CD8-positive, alpha-beta memory T cell (primary cell): ENCODE measurements at regions not wholly inside any gene's neighbourhood (a gene's known extent, or its start where the extent isn't known, plus 50 kb on each side); places are given as distances from the start of the nearest gene placed in this dataset.

ENCODE experiments used
- CTCF ChIA-PET: fragments of 350-600 bp; sonication (Branson Sonifier 250); formaldehyde crosslinking; loops from one replicate; lab custom pipeline; 2021; ENCODE audit warnings: antibody characterized with exemption; lab: Charles Lee
- POLR2A ChIA-PET: fragments of 350-600 bp; sonication (Branson Sonifier 250); formaldehyde crosslinking; loops from one replicate; lab custom pipeline; 2021; ENCODE audit warnings: antibody characterized with exemption; lab: Charles Lee
- DNase-seq, 5 donors: peaks; one replicate each; pipeline versions ENCODE4 v3.0.0 to v3.0.0-alpha.2; 2020 to 2022; ENCODE audit warnings: mixed read lengths in 1 of 5
- H3K27ac ChIP-seq: one replicate; pipeline ENCODE4 v1.7.0; 2013; ENCODE audit warnings: low read depth, mild to moderate bottlenecking, low read length, moderate library complexity
- H3K27me3 ChIP-seq: 2 replicates; pipeline ENCODE4 v1.7.0; 2013; ENCODE audit warnings: low read length, mild to moderate bottlenecking; ENCODE audit not compliant: insufficient read depth, poor library complexity, severe bottlenecking
- H3K36me3 ChIP-seq: 2 replicates; pipeline ENCODE4 v1.7.0; 2013; ENCODE audit warnings: mild to moderate bottlenecking, low read length, moderate library complexity; ENCODE audit not compliant: insufficient read depth
- H3K4me1 ChIP-seq: 2 replicates; pipeline ENCODE4 v1.7.0; 2013; ENCODE audit warnings: mild to moderate bottlenecking, low read length, moderate library complexity; ENCODE audit not compliant: insufficient read depth
- H3K4me3 ChIP-seq: 2 replicates; pipeline ENCODE4 v1.7.0; 2013; ENCODE audit warnings: mild to moderate bottlenecking, low read length
- H3K9me3 ChIP-seq: 2 replicates; pipeline ENCODE4 v1.7.0; 2013; ENCODE audit warnings: mild to moderate bottlenecking, low read length
- H3K27ac Mint-ChIP-seq, 8 donors: one replicate each; pipeline ENCODE4 v1.8.0; 2020 to 2021; ENCODE audit warnings: mixed read lengths in 8 of 8, mild to moderate bottlenecking in 6 of 8, inconsistent platforms in 3 of 8, moderate library complexity in 3 of 8
- H3K27me3 Mint-ChIP-seq, 2 donors: one replicate each; pipeline ENCODE4 v1.8.0; 2020 to 2021; ENCODE audit warnings: mixed read lengths in 2 of 2, mild to moderate bottlenecking in 1 of 2, moderate library complexity in 1 of 2
- H3K36me3 Mint-ChIP-seq, 3 donors: one replicate each; pipeline ENCODE4 v1.8.0; 2020 to 2021; ENCODE audit warnings: mixed read lengths in 3 of 3, inconsistent platforms in 1 of 3, mild to moderate bottlenecking in 1 of 3
- H3K4me1 Mint-ChIP-seq, 3 donors: one replicate each; pipeline ENCODE4 v1.8.0; 2020 to 2021; ENCODE audit warnings: mixed read lengths in 3 of 3, inconsistent platforms in 1 of 3, mild to moderate bottlenecking in 1 of 3
- H3K4me3 Mint-ChIP-seq, 7 donors: one replicate each; pipeline ENCODE4 v1.8.0; 2020 to 2021; ENCODE audit warnings: mixed read lengths in 7 of 7, mild to moderate bottlenecking in 6 of 7, moderate library complexity in 4 of 7, inconsistent platforms in 2 of 7
- H3K9me3 Mint-ChIP-seq, 5 donors: one replicate each; pipeline ENCODE4 v1.8.0; 2020 to 2022; ENCODE audit warnings: mixed read lengths in 5 of 5, mild to moderate bottlenecking in 3 of 5, moderate library complexity in 2 of 5, inconsistent platforms in 1 of 5

DNA sequence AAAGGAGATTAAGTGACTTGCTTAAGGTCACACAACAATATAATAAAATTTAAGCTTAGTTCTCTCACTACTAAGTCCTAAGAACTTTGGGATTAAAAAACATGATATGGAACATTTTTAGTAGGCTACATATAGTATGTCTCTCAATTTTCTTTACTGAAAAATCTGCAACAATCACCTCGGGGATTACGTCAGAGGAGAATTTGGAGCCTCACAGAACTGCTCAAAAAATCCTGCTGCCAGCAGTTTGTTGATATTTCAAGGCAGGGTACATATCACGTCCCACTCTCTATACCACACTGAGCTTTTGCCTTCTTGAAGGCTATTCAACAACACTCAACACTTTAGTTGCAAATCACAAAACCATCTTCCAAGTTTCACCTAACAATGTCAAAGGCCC lies 561.6 kb upstream of the BTBD3 start:
- ChIA-PET CTCF (no interaction called here), POLR2A (no interaction called here)
- Histone ChIP-seq H3K27ac (no peak overlapping the region), H3K4me3 (no peak overlapping the region), H3K4me1 (no peaks in the 10 kb centered on the region), H3K9me3 (no peaks in the 10 kb centered on the region), H3K27me3 (no peaks in the 10 kb centered on the region), H3K36me3 (no peaks in the 10 kb centered on the region)
- Mint-ChIP-seq H3K4me3 (no peak overlapping the region), H3K9me3 (peaks cover 0 to 15% (median 7%) of the 10 kb centered on the region in 5 donors), H3K4me1 (no peaks in the 10 kb centered on the region), H3K36me3 (no peaks in the 10 kb centered on the region), H3K27me3 (no peaks in the 10 kb centered on the region), H3K27ac (no peak overlapping the region)
- no peak for DNase-seq

DNA sequence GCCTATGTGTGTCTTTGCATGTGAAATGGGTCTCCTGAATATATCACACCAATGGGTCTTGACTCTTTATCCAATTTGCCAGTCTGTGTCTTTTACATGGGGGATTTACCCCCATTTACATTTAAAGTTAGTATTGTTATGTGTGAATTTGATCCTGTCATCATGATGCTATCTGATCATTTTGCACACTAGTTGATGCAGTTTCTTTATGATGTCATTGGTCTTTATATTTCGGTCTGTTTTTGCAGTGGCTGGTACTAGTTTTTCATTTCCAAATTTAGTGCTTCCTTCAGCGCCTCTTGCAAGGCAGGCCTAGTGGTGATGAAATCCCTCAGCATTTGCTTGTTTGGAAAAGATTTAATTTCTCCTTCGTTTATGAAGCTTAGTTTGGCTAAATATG lies 555.2 kb upstream of the BTBD3 start:
- Mint-ChIP-seq H3K4me1 (no peaks in the 10 kb centered on the region), H3K9me3 (peaks cover 3 to 32% (median 16%) of the 10 kb centered on the region in 5 donors), H3K36me3 (no peaks in the 10 kb centered on the region), H3K27ac (no peak overlapping the region), H3K4me3 (no peak overlapping the region), H3K27me3 (no peaks in the 10 kb centered on the region)
- POLR2A ChIA-PET: no interaction called here
- DNase-seq: no peak
- Histone ChIP-seq H3K27ac (no peak overlapping the region), H3K4me3 (no peak overlapping the region), H3K27me3 (no peaks in the 10 kb centered on the region), H3K36me3 (no peaks in the 10 kb centered on the region), H3K4me1 (no peaks in the 10 kb centered on the region), H3K9me3 (no peaks in the 10 kb centered on the region)
- CTCF ChIA-PET: no interaction called here

DNA sequence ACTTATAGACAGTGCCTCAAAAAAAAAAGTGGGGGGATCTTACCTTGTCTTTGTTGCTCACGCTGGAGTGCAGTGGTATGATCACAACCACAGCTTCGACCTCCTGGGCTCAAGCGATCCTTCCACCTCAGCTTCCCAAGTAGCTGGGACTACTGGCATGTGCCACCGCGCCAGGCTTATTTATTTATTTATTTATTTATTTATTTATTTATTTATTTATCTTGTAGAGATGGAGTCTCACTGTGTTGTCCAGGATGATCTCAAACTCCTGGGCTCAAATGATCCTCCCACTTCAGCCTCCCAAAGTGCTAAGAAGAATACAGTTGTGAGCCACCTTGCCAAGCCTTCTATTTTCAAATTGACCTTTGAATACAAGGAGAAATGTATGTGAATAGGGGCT lies 553.0 kb upstream of the BTBD3 start:
- DNase-seq: no peak
- CTCF ChIA-PET: no interaction called here
- peaks cover 8% of the 10 kb centered on the region for H3K9me3 ChIP-seq
- no peaks in the 10 kb centered on the region for H3K36me3 Mint-ChIP-seq
- H3K4me3 ChIP-seq: no peak overlapping the region
- POLR2A ChIA-PET: no interaction called here
- H3K36me3 ChIP-seq: no peaks in the 10 kb centered on the region
- H3K4me1 Mint-ChIP-seq: no peaks in the 10 kb centered on the region
- H3K27me3 Mint-ChIP-seq: no peaks in the 10 kb centered on the region
- H3K4me1 ChIP-seq: no peaks in the 10 kb centered on the region
- H3K4me3 Mint-ChIP-seq: no peak overlapping the region
- peaks cover 6 to 32% (median 11%) of the 10 kb centered on the region in 5 donors for H3K9me3 Mint-ChIP-seq
- H3K27ac Mint-ChIP-seq: no peak overlapping the region
- H3K27ac ChIP-seq: no peak overlapping the region
- no peaks in the 10 kb centered on the region for H3K27me3 ChIP-seq

DNA sequence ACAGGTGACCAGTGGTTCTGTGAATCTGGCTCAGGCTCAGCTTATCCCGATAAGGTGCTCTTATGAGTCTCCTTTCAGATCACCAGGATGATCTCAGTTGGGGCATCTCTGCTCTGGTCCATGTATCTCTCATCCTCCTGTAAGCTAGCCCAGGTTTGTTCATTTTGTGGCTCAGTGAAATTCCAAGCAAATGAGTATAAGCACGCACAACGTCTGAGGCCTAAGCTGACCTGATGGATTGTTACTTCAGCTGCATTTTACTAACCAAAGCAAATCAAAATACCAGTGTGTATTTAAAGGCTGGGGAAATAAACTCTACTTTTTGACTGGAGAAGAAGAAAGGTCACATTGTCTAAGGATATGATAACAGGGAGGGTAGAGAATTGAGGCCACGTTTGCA lies 551.0 kb upstream of the BTBD3 start:
- ChIA-PET POLR2A (no interaction called here), CTCF (no interaction called here)
- no peak overlapping the region for H3K27ac Mint-ChIP-seq
- H3K36me3 Mint-ChIP-seq: no peaks in the 10 kb centered on the region
- H3K27ac ChIP-seq: no peak overlapping the region
- peaks cover 8% of the 10 kb centered on the region for H3K9me3 ChIP-seq
- no peaks in the 10 kb centered on the region for H3K27me3 ChIP-seq
- no peaks in the 10 kb centered on the region for H3K4me1 ChIP-seq
- no peaks in the 10 kb centered on the region for H3K27me3 Mint-ChIP-seq
- H3K4me3 ChIP-seq: no peak overlapping the region
- peaks cover 6 to 22% (median 9%) of the 10 kb centered on the region in 5 donors for H3K9me3 Mint-ChIP-seq
- DNase-seq: no peak
- no peak overlapping the region for H3K4me3 Mint-ChIP-seq
- no peaks in the 10 kb centered on the region for H3K36me3 ChIP-seq
- H3K4me1 Mint-ChIP-seq: no peaks in the 10 kb centered on the region

DNA sequence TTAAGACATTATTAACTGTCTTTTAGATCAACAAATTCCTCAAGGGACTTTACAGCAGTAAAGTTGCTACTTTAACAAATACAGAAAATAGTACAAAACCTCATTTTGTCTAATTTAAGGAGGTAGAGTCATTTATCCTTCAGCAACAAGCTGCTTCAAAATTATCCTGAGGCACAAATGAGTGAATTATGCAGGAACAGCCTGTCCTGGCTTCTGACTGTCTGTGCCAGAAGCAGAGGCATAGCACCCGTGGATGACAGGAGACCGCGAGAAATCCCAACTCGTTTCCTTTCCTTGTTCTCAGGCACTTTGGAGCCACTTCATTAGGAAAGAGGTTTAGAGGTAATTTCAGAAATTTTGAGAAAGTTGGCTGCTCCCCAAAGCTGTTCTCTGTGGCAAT lies 549.2 kb upstream of the BTBD3 start:
- Mint-ChIP-seq H3K27ac (no peak overlapping the region), H3K36me3 (no peaks in the 10 kb centered on the region), H3K27me3 (no peaks in the 10 kb centered on the region), H3K4me3 (no peak overlapping the region), H3K9me3 (peaks cover 2 to 13% (median 7%) of the 10 kb centered on the region in 5 donors), H3K4me1 (no peaks in the 10 kb centered on the region)
- Histone ChIP-seq H3K27ac (no peak overlapping the region), H3K36me3 (no peaks in the 10 kb centered on the region), H3K27me3 (no peaks in the 10 kb centered on the region), H3K4me3 (no peak overlapping the region), H3K9me3 (peaks cover 8% of the 10 kb centered on the region), H3K4me1 (no peaks in the 10 kb centered on the region)
- DNase-seq: no peak
- POLR2A ChIA-PET: no interaction called here
- CTCF ChIA-PET: no interaction called here

DNA sequence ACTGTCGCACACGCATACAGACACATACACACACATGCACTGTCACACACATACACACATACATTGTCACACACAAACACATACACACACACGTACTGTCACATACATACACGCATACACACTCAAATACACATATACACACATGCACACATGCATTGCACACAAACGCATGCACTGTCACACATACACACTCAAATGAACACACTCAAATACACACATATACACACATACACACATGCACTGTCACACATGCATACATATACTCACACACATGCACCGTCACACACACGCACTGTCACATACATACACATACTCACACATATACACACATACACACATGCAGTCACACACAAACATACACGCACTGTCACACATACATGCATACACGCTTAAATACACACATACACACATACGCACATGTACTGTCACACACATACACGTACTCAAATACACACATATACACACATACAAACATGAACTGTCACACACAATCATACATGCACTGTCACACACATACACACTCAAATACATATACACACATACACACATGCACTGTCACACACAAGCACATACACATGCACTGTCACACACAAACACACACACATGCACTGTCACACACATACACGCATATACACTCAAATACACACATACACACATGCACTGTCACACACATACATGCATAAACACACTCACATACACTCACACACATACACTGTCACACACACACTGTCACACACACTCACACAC lies 548.6 kb upstream of the BTBD3 start:
- H3K4me3 Mint-ChIP-seq: no peak overlapping the region
- H3K27me3 Mint-ChIP-seq: no peaks in the 10 kb centered on the region
- Histone ChIP-seq H3K27me3 (no peaks in the 10 kb centered on the region), H3K9me3 (peaks cover 8% of the 10 kb centered on the region), H3K4me3 (no peak overlapping the region), H3K36me3 (no peaks in the 10 kb centered on the region), H3K27ac (no peak overlapping the region), H3K4me1 (no peaks in the 10 kb centered on the region)
- POLR2A ChIA-PET: no interaction called here
- H3K4me1 Mint-ChIP-seq: no peaks in the 10 kb centered on the region
- H3K36me3 Mint-ChIP-seq: no peaks in the 10 kb centered on the region
- no peak overlapping the region for H3K27ac Mint-ChIP-seq
- CTCF ChIA-PET: no interaction called here
- no peak for DNase-seq
- H3K9me3 Mint-ChIP-seq: peaks cover 2 to 8% (median 5%) of the 10 kb centered on the region in 5 donors

DNA sequence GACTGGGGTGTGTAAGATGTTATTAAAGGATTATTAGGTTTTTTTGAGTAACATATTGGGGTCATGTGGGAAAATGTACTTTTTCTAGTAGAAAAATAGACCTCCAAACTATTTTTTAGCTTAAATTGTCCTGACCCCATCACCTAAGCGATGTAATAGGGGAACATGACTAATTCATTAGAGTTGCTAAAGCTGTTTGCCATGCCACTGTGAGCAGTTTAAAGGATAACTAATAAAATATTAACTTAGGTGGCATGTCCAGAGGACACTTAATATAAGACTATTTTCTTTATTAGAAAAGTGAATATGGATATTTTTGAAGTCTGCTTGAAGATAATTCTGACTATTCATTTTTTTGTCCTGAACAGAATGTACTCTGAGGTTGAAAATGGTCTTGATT lies 545.9 kb upstream of the BTBD3 start:
- Mint-ChIP-seq H3K4me1 (no peaks in the 10 kb centered on the region), H3K36me3 (no peaks in the 10 kb centered on the region), H3K27me3 (no peaks in the 10 kb centered on the region), H3K27ac (no peak overlapping the region), H3K4me3 (no peak overlapping the region), H3K9me3 (peaks cover under 1 to 12% (median 4%) of the 10 kb centered on the region in 5 donors)
- ChIA-PET POLR2A (no interaction called here), CTCF (no interaction called here)
- H3K9me3 ChIP-seq: peaks cover 8% of the 10 kb centered on the region
- no peak for DNase-seq
- no peak overlapping the region for H3K4me3 ChIP-seq
- no peak overlapping the region for H3K27ac ChIP-seq
- no peaks in the 10 kb centered on the region for H3K36me3 ChIP-seq
- H3K4me1 ChIP-seq: no peaks in the 10 kb centered on the region
- H3K27me3 ChIP-seq: no peaks in the 10 kb centered on the region

DNA sequence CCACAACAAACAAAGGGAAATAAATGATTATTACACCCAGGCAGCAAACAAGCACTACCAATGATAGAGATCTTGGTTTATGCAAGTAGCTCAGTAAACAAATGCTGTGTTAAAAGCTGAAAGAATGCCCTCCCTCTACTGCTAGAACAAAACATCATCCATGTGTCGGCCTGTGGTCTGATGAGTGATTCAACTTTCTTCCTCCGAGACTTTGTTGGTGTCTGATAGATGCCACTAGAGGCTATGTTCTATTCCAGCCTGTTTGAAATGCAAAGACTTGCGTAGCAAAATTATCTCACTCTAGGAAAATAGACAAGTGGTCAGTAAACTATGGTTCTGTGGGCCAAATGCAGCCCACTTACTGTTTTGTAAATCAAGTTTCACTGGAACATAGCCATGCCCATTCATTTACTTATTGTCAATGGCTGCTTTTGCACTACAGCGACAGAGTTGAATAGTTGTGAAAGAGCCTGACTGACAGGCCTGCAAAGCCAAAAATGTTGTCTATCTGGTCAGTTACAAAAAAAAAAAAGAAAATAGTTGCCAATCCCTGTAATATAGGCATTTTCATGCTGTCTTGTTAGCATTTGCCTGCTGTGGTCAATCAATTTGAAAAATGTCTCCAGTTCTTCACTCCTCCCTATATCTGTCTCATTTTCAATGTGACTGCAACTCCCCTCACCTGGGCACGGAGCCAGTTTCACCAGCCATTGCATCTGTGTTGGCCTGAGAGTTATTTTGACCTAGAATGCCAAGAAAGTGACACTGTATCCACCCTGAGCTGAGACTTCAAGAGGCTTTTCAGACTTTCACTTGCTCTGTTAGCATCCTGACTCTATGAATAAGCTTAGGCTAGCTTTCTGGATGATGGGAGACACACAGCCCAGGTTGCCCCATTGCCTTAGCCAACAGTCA lies 544.6 kb upstream of the BTBD3 start:
- no peak overlapping the region for H3K4me3 ChIP-seq
- peaks cover 8% of the 10 kb centered on the region for H3K9me3 ChIP-seq
- no peak overlapping the region for H3K27ac ChIP-seq
- no peaks in the 10 kb centered on the region for H3K27me3 ChIP-seq
- Mint-ChIP-seq H3K9me3 (peaks cover 0 to 8% (median 5%) of the 10 kb centered on the region in 5 donors), H3K27ac (no peak overlapping the region), H3K4me1 (no peaks in the 10 kb centered on the region), H3K4me3 (no peak overlapping the region), H3K27me3 (no peaks in the 10 kb centered on the region), H3K36me3 (no peaks in the 10 kb centered on the region)
- no peaks in the 10 kb centered on the region for H3K36me3 ChIP-seq
- POLR2A ChIA-PET: no interaction called here
- CTCF ChIA-PET: no interaction called here
- no peaks in the 10 kb centered on the region for H3K4me1 ChIP-seq
- no peak for DNase-seq
